ENCODE measurements at regions not wholly inside any gene's neighbourhood (a gene's known extent, or its start where the extent isn't known, plus 50 kb on each side); places are given as distances from the start of the nearest gene placed in this dataset.
"Not testable (repeated sequence)": the region's sequence is repeated elsewhere in the genome, so short reads cannot be mapped to it uniquely, and the experiment has no call there.

GRCh38 chr6:26232940-26233648, 131.9 kb upstream of the BTN3A2 start:
- TF ChIP-seq CTCF (IDR thresholded peaks at IDR 0.05; ENCODE audit: insufficient read depth, low read length) = no peak
- H3K4me3 ChIP-seq (ENCODE audit: low read depth, low read length) = peak overlapping the region; percentile 64
- DNase-seq (ENCODE audit: low read depth) = no peak

GRCh38 chr6:26233649-26234420, 131.2 kb upstream of the BTN3A2 start:
- DNase-seq (ENCODE audit: low read depth) = peak; percentile 59
- peak overlapping the region; percentile 64 for H3K4me3 ChIP-seq (ENCODE audit: low read depth, low read length)
- no peak for TF ChIP-seq CTCF (IDR thresholded peaks at IDR 0.05; ENCODE audit: insufficient read depth, low read length)

GRCh38 chr6:26234421-26235301, 130.3 kb upstream of the BTN3A2 start:
- peak; percentile 81 for DNase-seq (ENCODE audit: low read depth)
- H3K4me3 ChIP-seq (ENCODE audit: low read depth, low read length) = peak overlapping the region; percentile 64
- TF ChIP-seq CTCF (IDR thresholded peaks at IDR 0.05; ENCODE audit: insufficient read depth, low read length) = no peak

- TF ChIP-seq CTCF (IDR thresholded peaks at IDR 0.05; ENCODE audit: insufficient read depth, low read length) = no peak
- no peak for DNase-seq (ENCODE audit: low read depth)
- peak overlapping the region; percentile 64 for H3K4me3 ChIP-seq (ENCODE audit: low read depth, low read length)
Measured at GRCh38 chr6:26235302-26235670, 129.7 kb upstream of the BTN3A2 start.

GRCh38 chr6:26239415-26239814, 125.6 kb upstream of the BTN3A2 start:
- H3K4me3 ChIP-seq (ENCODE audit: low read depth, low read length); DNase-seq (ENCODE audit: low read depth): not testable (repeated sequence)

- TF ChIP-seq CTCF (IDR thresholded peaks at IDR 0.05; ENCODE audit: insufficient read depth, low read length) = no peak
- peak; percentile 75 for DNase-seq (ENCODE audit: low read depth)
- peak overlapping the region; percentile 66 for H3K4me3 ChIP-seq (ENCODE audit: low read depth, low read length)
Measured at GRCh38 chr6:26240157-26241032, 124.6 kb upstream of the BTN3A2 start.
